ENCODE measurements at regions not wholly inside any gene's neighbourhood (a gene's known extent, or its start where the extent isn't known, plus 50 kb on each side); places are given as distances from the start of the nearest gene placed in this dataset.
A peak's percentile ranks its signal among the peaks of the same experiment; 100 is the strongest.

GRCh38 chr21:17690078-17690494 is 77.4 kb upstream of the BTG3 start (continued):
- TF ChIP-seq RERE (CRISPR knock-in tag; IDR thresholded peaks at IDR 0.05; ENCODE audit: borderline replicate concordance) (no peak), BDP1 (IDR thresholded peaks at IDR 0.05; ENCODE audit: insufficient read depth, insufficient read length) (no peak), ZNF551 (CRISPR knock-in tag; IDR thresholded peaks at IDR 0.05) (no peak), HNRNPH1 (optimal IDR thresholded peaks at IDR 0.05; ENCODE audit: low read depth, low read length) (no peak), GATAD2B (IDR thresholded peaks at IDR 0.05; ENCODE audit: borderline replicate concordance) (no peak), STAT5A (IDR thresholded peaks at IDR 0.05; ENCODE audit: borderline replicate concordance, low read length) (no peak), HLTF (IDR thresholded peaks at IDR 0.05) (no peak), CTBP1 (IDR thresholded peaks at IDR 0.05; ENCODE audit: borderline replicate concordance) (no peak), PYGO2 (tag; IDR thresholded peaks at IDR 0.05) (peak; percentile 95), PKNOX1 (IDR thresholded peaks at IDR 0.05) (no peak), BRD4 (IDR thresholded peaks at IDR 0.05) (no peak), GABPB2 (CRISPR knock-in tag; conservative IDR thresholded peaks at IDR 0.05) (no peak), SPI1 (IDR thresholded peaks at IDR 0.05; ENCODE audit: borderline replicate concordance, low read depth, low read length) (no peak), BRF1 (IDR thresholded peaks at IDR 0.05; ENCODE audit: borderline replicate concordance, extremely low read depth, insufficient read length) (no peak), SRSF9 (IDR thresholded peaks at IDR 0.05; ENCODE audit: borderline replicate concordance, low read depth, low read length) (no peak), ZBTB9 (CRISPR knock-in tag; IDR thresholded peaks at IDR 0.05) (peak; percentile 93), ARID1B (IDR thresholded peaks at IDR 0.05) (no peak), GTF2F1 (IDR thresholded peaks at IDR 0.05; ENCODE audit: low read depth, low read length) (no peak), LCOR (CRISPR knock-in tag; IDR thresholded peaks at IDR 0.05) (no peak), ZNF140 (CRISPR knock-in tag; IDR thresholded peaks at IDR 0.05) (no peak), TRIM25 (IDR thresholded peaks at IDR 0.05; ENCODE audit: borderline replicate concordance) (no peak), TCF15 (CRISPR knock-in tag; IDR thresholded peaks at IDR 0.05) (no peak)
